Osteocyte (in vitro differentiated cells): ENCODE measurements at regions not wholly inside any gene's neighbourhood (a gene's known extent, or its start where the extent isn't known, plus 50 kb on each side); places are given as distances from the start of the nearest gene placed in this dataset.

Experiments used
- DNase-seq: peaks from one replicate; pipeline ENCODE4 v3.0.0; 2021; ENCODE audit warnings: mixed read lengths; ENCODE audit not compliant: unreplicated experiment; ENCODE audit errors: extremely low spot score
- H3K27ac Mint-ChIP-seq: one replicate; pipeline ENCODE4 v1.8.0; 2021; ENCODE audit warnings: mild to moderate bottlenecking, mixed read lengths; ENCODE audit not compliant: unreplicated experiment
- H3K27me3 Mint-ChIP-seq: one replicate; pipeline ENCODE4 v1.8.0; 2021; ENCODE audit warnings: mixed read lengths; ENCODE audit not compliant: unreplicated experiment
- H3K36me3 Mint-ChIP-seq: one replicate; pipeline ENCODE4 v1.8.0; 2021; ENCODE audit warnings: mixed read lengths; ENCODE audit not compliant: unreplicated experiment
- H3K4me1 Mint-ChIP-seq: one replicate; pipeline ENCODE4 v1.8.0; 2021; ENCODE audit warnings: mixed read lengths; ENCODE audit not compliant: unreplicated experiment
- H3K4me3 Mint-ChIP-seq: one replicate; pipeline ENCODE4 v1.8.0; 2021; ENCODE audit warnings: mild to moderate bottlenecking, moderate library complexity, mixed read lengths; ENCODE audit not compliant: unreplicated experiment
- H3K9me3 Mint-ChIP-seq: one replicate; pipeline ENCODE4 v1.8.0; 2021; ENCODE audit warnings: mixed read lengths; ENCODE audit not compliant: unreplicated experiment
- CTCF ChIP-seq: fragments of 200-600 bp; sonication (generic); IDR thresholded peaks from 2 replicates; pipeline ENCODE4 v1.5.0; 2021; ENCODE audit warnings: antibody characterized with exemption, mild to moderate bottlenecking, moderate library complexity

GRCh38 chr7:113010377-113010776, 76.2 kb downstream of the GPR85 start:
- peaks cover 10% of the 10 kb centered on the region for H3K9me3 Mint-ChIP-seq
- no peak for DNase-seq
- TF ChIP-seq CTCF = no peak
- H3K27ac Mint-ChIP-seq = no peak overlapping the region
- H3K36me3 Mint-ChIP-seq = no peaks in the 10 kb centered on the region
- peaks cover 4% of the 10 kb centered on the region for H3K27me3 Mint-ChIP-seq
- H3K4me1 Mint-ChIP-seq = no peaks in the 10 kb centered on the region
- H3K4me3 Mint-ChIP-seq = no peak overlapping the region

DNA sequence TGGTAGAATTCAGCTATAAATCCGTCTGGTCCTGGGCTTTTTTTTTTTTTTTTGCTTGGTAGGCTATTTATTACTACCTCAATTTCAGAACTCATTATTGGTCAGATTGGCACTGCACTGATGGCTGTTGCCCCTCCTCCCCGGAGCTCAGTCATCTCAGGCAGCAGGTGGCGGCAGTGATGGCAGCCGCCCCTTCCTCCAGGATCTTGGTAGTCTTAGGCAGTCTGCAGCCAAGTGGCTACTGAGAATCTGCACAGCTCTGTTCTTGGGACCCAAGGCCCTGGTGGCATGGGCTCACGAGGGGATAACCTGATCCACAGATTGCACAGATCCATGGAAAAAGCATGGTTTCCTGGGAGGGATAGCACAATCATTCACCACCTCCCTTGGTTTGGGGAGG, 77.9 kb downstream of the GPR85 start:
- H3K36me3 Mint-ChIP-seq = no peaks in the 10 kb centered on the region
- DNase-seq = no peak
- H3K27ac Mint-ChIP-seq = no peak overlapping the region
- no peaks in the 10 kb centered on the region for H3K4me1 Mint-ChIP-seq
- TF ChIP-seq CTCF = no peak
- peaks cover 10% of the 10 kb centered on the region for H3K9me3 Mint-ChIP-seq
- H3K27me3 Mint-ChIP-seq = peaks cover 4% of the 10 kb centered on the region
- H3K4me3 Mint-ChIP-seq = no peak overlapping the region

GRCh38 chr7:113004726-113005454, 81.7 kb downstream of the GPR85 start:
- peaks cover 10% of the 10 kb centered on the region for H3K9me3 Mint-ChIP-seq
- H3K4me1 Mint-ChIP-seq = no peaks in the 10 kb centered on the region
- no peak overlapping the region for H3K4me3 Mint-ChIP-seq
- TF ChIP-seq CTCF = no peak
- no peak overlapping the region for H3K27ac Mint-ChIP-seq
- DNase-seq = no peak
- H3K27me3 Mint-ChIP-seq = peaks cover 9% of the 10 kb centered on the region
- no peaks in the 10 kb centered on the region for H3K36me3 Mint-ChIP-seq

DNA sequence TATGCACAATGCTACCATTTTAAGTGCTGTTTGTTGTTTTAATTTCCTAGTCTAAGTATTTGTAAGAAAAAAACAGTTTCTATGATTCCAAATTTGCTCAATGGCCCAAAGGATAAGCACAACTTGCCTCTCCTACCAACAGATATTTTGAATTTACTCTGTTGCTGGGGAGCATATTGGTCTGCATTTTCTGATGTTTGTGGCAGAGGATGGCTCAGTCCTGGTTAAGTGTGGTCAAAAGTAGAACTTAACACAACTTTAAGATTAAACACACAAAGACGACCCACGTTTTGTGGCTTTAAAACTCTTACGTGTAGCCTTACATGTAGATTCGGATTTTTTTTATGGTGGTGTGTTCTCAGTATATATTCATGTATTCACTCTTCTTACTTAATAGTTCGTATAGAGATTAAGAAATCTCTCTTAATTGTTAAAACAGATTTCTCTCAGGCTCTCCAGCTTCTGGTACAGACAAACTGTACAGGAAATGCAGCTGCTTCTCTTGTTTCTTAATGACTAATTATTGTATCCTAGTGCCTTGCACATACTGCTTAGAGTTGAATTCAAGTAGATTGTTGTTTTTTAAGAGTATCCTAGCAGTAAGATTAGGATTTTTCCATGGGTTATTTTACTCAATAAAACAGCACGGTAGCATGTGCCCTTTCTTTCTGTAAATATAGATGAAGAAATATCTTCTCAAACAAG, 86.2 kb downstream of the GPR85 start:
- H3K4me1 Mint-ChIP-seq = peaks cover 2% of the 10 kb centered on the region
- TF ChIP-seq CTCF = no peak
- H3K36me3 Mint-ChIP-seq = no peaks in the 10 kb centered on the region
- H3K27ac Mint-ChIP-seq = no peak overlapping the region
- peaks cover 5% of the 10 kb centered on the region for H3K27me3 Mint-ChIP-seq
- H3K9me3 Mint-ChIP-seq = no peaks in the 10 kb centered on the region
- no peak for DNase-seq
- no peak overlapping the region for H3K4me3 Mint-ChIP-seq

DNA sequence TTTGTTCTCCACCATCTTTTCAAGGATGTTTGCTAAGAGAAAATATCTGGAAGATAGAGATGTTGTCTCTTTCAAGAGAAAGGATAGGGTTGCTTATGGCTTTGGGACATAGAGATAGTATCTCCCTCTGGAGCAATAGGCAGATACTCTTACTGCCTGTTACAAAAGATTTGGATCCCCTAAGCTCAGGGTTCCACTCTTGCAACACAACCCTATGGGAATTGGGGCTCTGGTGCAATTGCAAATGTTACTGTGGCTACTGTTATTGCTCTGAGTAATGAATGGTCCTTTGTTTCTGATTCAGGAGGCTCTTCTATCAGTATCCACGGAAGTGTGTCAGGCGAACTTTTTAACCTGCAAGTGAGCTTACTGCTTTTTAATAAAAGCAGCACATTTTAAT, 88.8 kb downstream of the GPR85 start:
- no peak for DNase-seq
- H3K36me3 Mint-ChIP-seq = no peaks in the 10 kb centered on the region
- H3K4me3 Mint-ChIP-seq = no peak overlapping the region
- H3K27ac Mint-ChIP-seq = no peak overlapping the region
- no peaks in the 10 kb centered on the region for H3K9me3 Mint-ChIP-seq
- peaks cover 4% of the 10 kb centered on the region for H3K4me1 Mint-ChIP-seq
- no peaks in the 10 kb centered on the region for H3K27me3 Mint-ChIP-seq
- no peak for TF ChIP-seq CTCF
